ENCODE measurements at regions not wholly inside any gene's neighbourhood (a gene's known extent, or its start where the extent isn't known, plus 50 kb on each side); places are given as distances from the start of the nearest gene placed in this dataset.

- TF ChIP-seq CTCF (IDR thresholded peaks at IDR 0.05) (no peak), POLR2AphosphoS5 (IDR thresholded peaks at IDR 0.05) (no peak), POLR2A (IDR thresholded peaks at IDR 0.05) (no peak), EP300 (IDR thresholded peaks at IDR 0.05; ENCODE audit: low read depth) (no peak)
Measured at GRCh38 chr1:67579623-67580394, 105.2 kb upstream of the GADD45A start.

Measured in transverse colon (tissue), 4 donors.